Liver (tissue), 8 donors: ENCODE measurements at regions not wholly inside any gene's neighbourhood (a gene's known extent, or its start where the extent isn't known, plus 50 kb on each side); places are given as distances from the start of the nearest gene placed in this dataset.

Experiments
- DNase-seq: peaks from one replicate; pipeline ENCODE4 v3.0.0-alpha.2; 2017; ENCODE audit warnings: low spot score
- H3K27ac ChIP-seq, 2 donors: one replicate each; pipeline ENCODE4 v1.7.0; 2013; ENCODE audit warnings: inconsistent platforms in 2 of 2, low read length in 2 of 2, control low read depth in 1 of 2, low read depth in 1 of 2, mild to moderate bottlenecking in 1 of 2
- H3K27me3 ChIP-seq, 4 donors: one replicate each; pipeline versions ENCODE4 v1.6.1 to v1.7.0; 2013; ENCODE audit warnings: low read length in 3 of 4, inconsistent platforms in 1 of 4, mild to moderate bottlenecking in 1 of 4, moderate library complexity in 1 of 4; ENCODE audit not compliant: control insufficient read depth in 4 of 4, insufficient read depth in 4 of 4
- H3K36me3 ChIP-seq, 4 donors: one replicate each; pipeline versions ENCODE4 v1.6.1 to v1.7.0; 2013; ENCODE audit warnings: low read length in 3 of 4, mild to moderate bottlenecking in 3 of 4, low read depth in 1 of 4, moderate library complexity in 1 of 4; ENCODE audit not compliant: control insufficient read depth in 4 of 4, insufficient read depth in 3 of 4
- H3K4me1 ChIP-seq, 4 donors: one replicate each; pipeline versions ENCODE4 v1.6.1 to v1.7.0; 2013; ENCODE audit warnings: low read length in 3 of 4, mild to moderate bottlenecking in 3 of 4, moderate library complexity in 1 of 4; ENCODE audit not compliant: control insufficient read depth in 4 of 4, insufficient read depth in 4 of 4
- H3K4me3 ChIP-seq, 3 donors: one replicate each; pipeline versions ENCODE4 v1.6.1 to v1.7.0; 2013; ENCODE audit warnings: low read length in 3 of 3, control low read depth in 1 of 3, low read depth in 1 of 3, mild to moderate bottlenecking in 1 of 3
- H3K9ac ChIP-seq, 2 donors: one replicate each; pipeline ENCODE4 v1.7.0; 2013; ENCODE audit warnings: low read length in 2 of 2, mild to moderate bottlenecking in 2 of 2, moderate library complexity in 2 of 2, control low read depth in 1 of 2, low read depth in 1 of 2
- H3K9me3 ChIP-seq, 4 donors: one replicate each; pipeline versions ENCODE4 v1.6.1 to v1.7.0; 2013; ENCODE audit warnings: low read length in 3 of 4; ENCODE audit not compliant: control insufficient read depth in 4 of 4
- EGR1 ChIP-seq, 2 donors: IDR thresholded peaks; 2 replicates each; pipeline ENCODE4 v1.6.1; 2016 to 2018; ENCODE audit warnings: antibody characterized with exemption in 2 of 2, low read depth in 2 of 2
- FOXA1 ChIP-seq: IDR thresholded peaks from 2 replicates; pipeline ENCODE4 v1.6.1; 2016; ENCODE audit warnings: antibody characterized with exemption
- FOXA2 ChIP-seq: IDR thresholded peaks from 2 replicates; pipeline ENCODE4 v1.6.1; 2016; ENCODE audit warnings: antibody characterized with exemption
- GABPA ChIP-seq, 2 donors: IDR thresholded peaks in 1 of 2; conservative IDR thresholded peaks in 1 of 2; 2 replicates each; pipeline ENCODE4 v1.6.1; 2016; ENCODE audit warnings: antibody characterized with exemption in 2 of 2, mild to moderate bottlenecking in 1 of 2, moderate library complexity in 1 of 2
- HNF4A ChIP-seq, 2 donors: conservative IDR thresholded peaks; 2 replicates each; pipeline ENCODE4 v1.6.1; 2016; ENCODE audit warnings: antibody characterized with exemption in 2 of 2, mild to moderate bottlenecking in 2 of 2
- HNF4G ChIP-seq: IDR thresholded peaks from 2 replicates; pipeline ENCODE4 v1.6.1; 2016; ENCODE audit warnings: antibody characterized with exemption
- JUND ChIP-seq, 2 donors: IDR thresholded peaks; 2 replicates each; pipeline ENCODE4 v1.6.1; 2016; ENCODE audit warnings: antibody characterized with exemption in 2 of 2
- NR2F2 ChIP-seq: IDR thresholded peaks from 2 replicates; pipeline ENCODE4 v1.6.1; 2016; ENCODE audit warnings: antibody characterized with exemption
- RAD21 ChIP-seq, 2 donors: IDR thresholded peaks; 2 replicates each; pipeline ENCODE4 v1.6.1; 2016; ENCODE audit warnings: antibody characterized with exemption in 2 of 2, mild to moderate bottlenecking in 2 of 2
- RXRA ChIP-seq, 2 donors: IDR thresholded peaks; 2 replicates each; pipeline ENCODE4 v1.6.1; 2017 to 2018; ENCODE audit warnings: antibody characterized with exemption in 2 of 2, mild to moderate bottlenecking in 1 of 2
- SP1 ChIP-seq: IDR thresholded peaks from 2 replicates; pipeline ENCODE4 v1.6.1; 2018; ENCODE audit warnings: antibody characterized with exemption, mild to moderate bottlenecking
- TAF1 ChIP-seq: conservative IDR thresholded peaks from 2 replicates; pipeline ENCODE4 v1.6.1; 2016; ENCODE audit warnings: antibody characterized with exemption, mild to moderate bottlenecking
- YY1 ChIP-seq: IDR thresholded peaks from 2 replicates; pipeline ENCODE4 v1.6.1; 2016; ENCODE audit warnings: antibody characterized with exemption, mild to moderate bottlenecking
- WGBS: extraction: QIAGEN DNeasy Blood & Tissue Kit; methylation state at CpG from one replicate; pipeline ENCODE4 v1.1.7; 2013; 5-methylcytosine and 5-hydroxymethylcytosine counted together
- TF ChIP-seq, protein P1 (sequence below): IDR thresholded peaks from 2 replicates; pipeline ENCODE4 v1.6.1; 2016; ENCODE audit warnings: antibody characterized with exemption
- TF ChIP-seq, protein P2 (sequence below): IDR thresholded peaks from 2 replicates; pipeline ENCODE4 v1.6.1; 2016; ENCODE audit warnings: antibody characterized with exemption, mild to moderate bottlenecking
- TF ChIP-seq, protein P3 (sequence below): fragments of 150-350 bp; IDR thresholded peaks from 2 replicates; pipeline ENCODE4 v1.5.1; 2017; ENCODE audit warnings: improper control_type of control experiment, low read depth, low read length; ENCODE audit not compliant: missing input control
- TF ChIP-seq, protein P4 (sequence below): IDR thresholded peaks from 2 replicates; pipeline ENCODE4 v1.6.1; 2016; ENCODE audit warnings: antibody characterized with exemption
- TF ChIP-seq, protein P5 (sequence below): IDR thresholded peaks from 2 replicates; pipeline ENCODE4 v1.6.1; 2016; ENCODE audit warnings: antibody characterized with exemption
- donor health status: healthy.
- donor health status: healthy.
- donor health status: healthy.
- donor health status: healthy.
- donor health status: healthy.

- DNase-seq = no peak
Measured at GRCh38 chr2:188693111-188693510, 281.1 kb upstream of the COL3A1 start.

GRCh38 chr2:188693771-188694170 lies 280.4 kb upstream of the COL3A1 start:
- H3K9ac ChIP-seq = no peak overlapping the region
- 54% methylated on average over 2 of the region's 2 CpGs for WGBS
- TF ChIP-seq, protein P1, sequence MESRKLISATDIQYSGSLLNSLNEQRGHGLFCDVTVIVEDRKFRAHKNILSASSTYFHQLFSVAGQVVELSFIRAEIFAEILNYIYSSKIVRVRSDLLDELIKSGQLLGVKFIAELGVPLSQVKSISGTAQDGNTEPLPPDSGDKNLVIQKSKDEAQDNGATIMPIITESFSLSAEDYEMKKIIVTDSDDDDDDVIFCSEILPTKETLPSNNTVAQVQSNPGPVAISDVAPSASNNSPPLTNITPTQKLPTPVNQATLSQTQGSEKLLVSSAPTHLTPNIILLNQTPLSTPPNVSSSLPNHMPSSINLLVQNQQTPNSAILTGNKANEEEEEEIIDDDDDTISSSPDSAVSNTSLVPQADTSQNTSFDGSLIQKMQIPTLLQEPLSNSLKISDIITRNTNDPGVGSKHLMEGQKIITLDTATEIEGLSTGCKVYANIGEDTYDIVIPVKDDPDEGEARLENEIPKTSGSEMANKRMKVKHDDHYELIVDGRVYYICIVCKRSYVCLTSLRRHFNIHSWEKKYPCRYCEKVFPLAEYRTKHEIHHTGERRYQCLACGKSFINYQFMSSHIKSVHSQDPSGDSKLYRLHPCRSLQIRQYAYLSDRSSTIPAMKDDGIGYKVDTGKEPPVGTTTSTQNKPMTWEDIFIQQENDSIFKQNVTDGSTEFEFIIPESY = no peak
- no peak for TF ChIP-seq HNF4A (conservative IDR thresholded peaks at IDR 0.05)
- TF ChIP-seq, protein P2, sequence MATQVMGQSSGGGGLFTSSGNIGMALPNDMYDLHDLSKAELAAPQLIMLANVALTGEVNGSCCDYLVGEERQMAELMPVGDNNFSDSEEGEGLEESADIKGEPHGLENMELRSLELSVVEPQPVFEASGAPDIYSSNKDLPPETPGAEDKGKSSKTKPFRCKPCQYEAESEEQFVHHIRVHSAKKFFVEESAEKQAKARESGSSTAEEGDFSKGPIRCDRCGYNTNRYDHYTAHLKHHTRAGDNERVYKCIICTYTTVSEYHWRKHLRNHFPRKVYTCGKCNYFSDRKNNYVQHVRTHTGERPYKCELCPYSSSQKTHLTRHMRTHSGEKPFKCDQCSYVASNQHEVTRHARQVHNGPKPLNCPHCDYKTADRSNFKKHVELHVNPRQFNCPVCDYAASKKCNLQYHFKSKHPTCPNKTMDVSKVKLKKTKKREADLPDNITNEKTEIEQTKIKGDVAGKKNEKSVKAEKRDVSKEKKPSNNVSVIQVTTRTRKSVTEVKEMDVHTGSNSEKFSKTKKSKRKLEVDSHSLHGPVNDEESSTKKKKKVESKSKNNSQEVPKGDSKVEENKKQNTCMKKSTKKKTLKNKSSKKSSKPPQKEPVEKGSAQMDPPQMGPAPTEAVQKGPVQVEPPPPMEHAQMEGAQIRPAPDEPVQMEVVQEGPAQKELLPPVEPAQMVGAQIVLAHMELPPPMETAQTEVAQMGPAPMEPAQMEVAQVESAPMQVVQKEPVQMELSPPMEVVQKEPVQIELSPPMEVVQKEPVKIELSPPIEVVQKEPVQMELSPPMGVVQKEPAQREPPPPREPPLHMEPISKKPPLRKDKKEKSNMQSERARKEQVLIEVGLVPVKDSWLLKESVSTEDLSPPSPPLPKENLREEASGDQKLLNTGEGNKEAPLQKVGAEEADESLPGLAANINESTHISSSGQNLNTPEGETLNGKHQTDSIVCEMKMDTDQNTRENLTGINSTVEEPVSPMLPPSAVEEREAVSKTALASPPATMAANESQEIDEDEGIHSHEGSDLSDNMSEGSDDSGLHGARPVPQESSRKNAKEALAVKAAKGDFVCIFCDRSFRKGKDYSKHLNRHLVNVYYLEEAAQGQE = no peak
- no peak for TF ChIP-seq GABPA (IDR thresholded peaks at IDR 0.05 in 1 of 2, conservative IDR thresholded peaks at IDR 0.05 in 1 of 2)
- TF ChIP-seq FOXA2 = no peak
- TF ChIP-seq NR2F2 = no peak
- no peak for TF ChIP-seq SP1
- TF ChIP-seq, protein P3, sequence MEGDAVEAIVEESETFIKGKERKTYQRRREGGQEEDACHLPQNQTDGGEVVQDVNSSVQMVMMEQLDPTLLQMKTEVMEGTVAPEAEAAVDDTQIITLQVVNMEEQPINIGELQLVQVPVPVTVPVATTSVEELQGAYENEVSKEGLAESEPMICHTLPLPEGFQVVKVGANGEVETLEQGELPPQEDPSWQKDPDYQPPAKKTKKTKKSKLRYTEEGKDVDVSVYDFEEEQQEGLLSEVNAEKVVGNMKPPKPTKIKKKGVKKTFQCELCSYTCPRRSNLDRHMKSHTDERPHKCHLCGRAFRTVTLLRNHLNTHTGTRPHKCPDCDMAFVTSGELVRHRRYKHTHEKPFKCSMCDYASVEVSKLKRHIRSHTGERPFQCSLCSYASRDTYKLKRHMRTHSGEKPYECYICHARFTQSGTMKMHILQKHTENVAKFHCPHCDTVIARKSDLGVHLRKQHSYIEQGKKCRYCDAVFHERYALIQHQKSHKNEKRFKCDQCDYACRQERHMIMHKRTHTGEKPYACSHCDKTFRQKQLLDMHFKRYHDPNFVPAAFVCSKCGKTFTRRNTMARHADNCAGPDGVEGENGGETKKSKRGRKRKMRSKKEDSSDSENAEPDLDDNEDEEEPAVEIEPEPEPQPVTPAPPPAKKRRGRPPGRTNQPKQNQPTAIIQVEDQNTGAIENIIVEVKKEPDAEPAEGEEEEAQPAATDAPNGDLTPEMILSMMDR = no peak
- no peak for TF ChIP-seq EGR1 (IDR thresholded peaks at IDR 0.05; ENCODE audit: low read depth in 2 of 2)
- TF ChIP-seq JUND (IDR thresholded peaks at IDR 0.05) = no peak
- TF ChIP-seq, protein P4, sequence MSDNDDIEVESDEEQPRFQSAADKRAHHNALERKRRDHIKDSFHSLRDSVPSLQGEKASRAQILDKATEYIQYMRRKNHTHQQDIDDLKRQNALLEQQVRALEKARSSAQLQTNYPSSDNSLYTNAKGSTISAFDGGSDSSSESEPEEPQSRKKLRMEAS = no peak
- TF ChIP-seq FOXA1 = no peak

More at GRCh38 chr2:188693111-188693510, 281.1 kb upstream of the COL3A1 start:
- Histone ChIP-seq H3K9me3 (no peaks in the 10 kb centered on the region), H3K4me3 (no peak overlapping the region), H3K27ac (no peak overlapping the region), H3K9ac (no peak overlapping the region), H3K4me1 (no peaks in the 10 kb centered on the region), H3K27me3 (no peaks in the 10 kb centered on the region), H3K36me3 (no peaks in the 10 kb centered on the region)
- TF ChIP-seq, protein P5, sequence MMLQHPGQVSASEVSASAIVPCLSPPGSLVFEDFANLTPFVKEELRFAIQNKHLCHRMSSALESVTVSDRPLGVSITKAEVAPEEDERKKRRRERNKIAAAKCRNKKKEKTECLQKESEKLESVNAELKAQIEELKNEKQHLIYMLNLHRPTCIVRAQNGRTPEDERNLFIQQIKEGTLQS = no peak
- TF ChIP-seq RXRA (IDR thresholded peaks at IDR 0.05) = no peak
- TF ChIP-seq, protein P3 = no peak
- TF ChIP-seq EGR1 (IDR thresholded peaks at IDR 0.05; ENCODE audit: low read depth in 2 of 2) = no peak
- no peak for TF ChIP-seq FOXA2
- TF ChIP-seq TAF1 = no peak
- no peak for TF ChIP-seq HNF4G
- TF ChIP-seq GABPA (IDR thresholded peaks at IDR 0.05 in 1 of 2, conservative IDR thresholded peaks at IDR 0.05 in 1 of 2) = no peak
- no peak for TF ChIP-seq RAD21 (IDR thresholded peaks at IDR 0.05)
- no peak for TF ChIP-seq YY1
- 86% methylated on average over 4 of the region's 4 CpGs for WGBS

More at GRCh38 chr2:188693771-188694170, 280.4 kb upstream of the COL3A1 start:
- H3K4me1 ChIP-seq = no peaks in the 10 kb centered on the region
- no peaks in the 10 kb centered on the region for H3K27me3 ChIP-seq
- DNase-seq = no peak
- H3K4me3 ChIP-seq = no peak overlapping the region
- no peaks in the 10 kb centered on the region for H3K36me3 ChIP-seq
- no peaks in the 10 kb centered on the region for H3K9me3 ChIP-seq
- no peak overlapping the region for H3K27ac ChIP-seq
